ENCODE measurements at regions not wholly inside any gene's neighbourhood (a gene's known extent, or its start where the extent isn't known, plus 50 kb on each side); places are given as distances from the start of the nearest gene placed in this dataset.

- no peak for TF ChIP-seq CTCF (conservative IDR thresholded peaks at IDR 0.05; ENCODE audit: low read depth, low read length)
- no peak for TF ChIP-seq EZH2 (IDR thresholded peaks at IDR 0.05; ENCODE audit: low read length, unreplicated experiment)
These were observed 149.8 kb upstream of the BOD1L1 start for GRCh38 chr4:13777341-13777740.
